HG03103 (cell line): ENCODE measurements at regions not wholly inside any gene's neighbourhood (a gene's known extent, or its start where the extent isn't known, plus 50 kb on each side); places are given as distances from the start of the nearest gene placed in this dataset.

ENCODE experiments used
- ATAC-seq: cut with Tn5 transposase; IDR thresholded peaks from one replicate; pipeline ENCODE4 v1.9.1; 2021; ENCODE audit warnings: low read depth; ENCODE audit not compliant: unreplicated experiment

DNA sequence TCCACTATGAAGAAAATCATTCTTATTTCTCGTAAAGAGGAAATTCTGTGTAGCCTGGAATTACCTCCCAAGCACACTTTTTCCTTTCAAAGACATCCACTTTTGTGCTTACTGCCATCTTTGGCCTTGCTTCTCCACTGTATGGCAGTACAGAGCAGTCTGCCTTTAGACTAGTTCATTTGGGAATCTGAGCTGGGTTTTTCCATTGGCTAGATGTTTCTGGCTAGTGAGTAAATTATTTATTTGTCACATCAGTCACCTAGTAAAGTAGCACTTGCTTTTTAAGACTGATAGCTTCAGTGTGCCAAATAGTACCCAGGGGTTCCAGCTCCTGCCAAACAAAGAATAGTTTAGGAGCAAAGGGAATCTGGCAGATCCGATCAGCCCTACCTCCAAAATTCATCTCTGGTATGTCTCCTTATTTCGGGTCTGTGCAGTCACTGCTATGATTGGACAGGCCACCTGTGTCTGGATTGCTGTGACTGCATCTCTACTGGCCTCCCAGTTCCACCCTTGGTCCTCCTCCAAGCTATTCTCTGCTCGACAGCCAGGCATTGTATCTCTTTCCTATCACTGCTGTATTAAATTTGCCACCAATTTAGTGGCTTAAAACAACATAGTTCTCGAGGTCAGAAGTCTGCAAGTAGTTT is 97.6 kb downstream of the NUDT12 start:
- ATAC-seq = no peak

DNA sequence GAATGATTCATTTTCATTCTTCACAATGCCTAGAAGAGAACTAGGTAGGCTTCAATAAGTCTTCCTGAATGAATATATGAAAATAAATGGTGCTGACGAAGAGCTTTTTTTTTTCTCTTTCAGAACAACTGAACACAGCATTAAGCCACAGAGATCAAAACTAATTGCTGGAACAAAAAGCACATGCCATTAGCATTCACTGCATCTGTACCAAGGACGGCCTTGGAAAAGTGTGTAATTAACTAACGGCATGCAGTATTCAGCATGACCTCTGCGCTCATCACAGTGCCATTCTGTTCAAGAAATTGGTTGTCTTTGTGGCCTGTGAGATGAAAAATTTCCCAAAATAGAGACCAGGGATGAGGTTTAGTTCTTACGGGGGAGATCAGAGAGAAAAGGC is 99.3 kb downstream of the NUDT12 start:
- ATAC-seq = no peak

DNA sequence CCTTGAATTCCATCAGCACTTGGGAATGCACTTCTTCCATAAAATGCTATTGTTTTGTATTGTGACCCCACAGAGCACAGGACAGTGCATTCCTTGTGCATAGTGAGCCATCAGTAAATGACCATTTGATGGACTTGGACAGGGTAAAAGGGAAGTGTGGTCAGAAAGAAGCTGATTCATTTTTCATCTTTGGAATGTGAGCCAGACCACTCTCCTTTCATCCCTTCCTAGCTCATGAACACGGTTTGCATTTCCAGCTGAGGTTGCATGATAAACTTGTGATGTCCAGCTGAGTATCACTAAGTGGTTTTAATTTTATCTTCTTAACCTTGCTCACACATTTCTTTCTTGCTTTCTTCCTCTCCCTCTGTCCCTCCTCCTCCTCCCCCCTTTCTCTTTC is 101.3 kb downstream of the NUDT12 start:
- no peak for ATAC-seq

DNA sequence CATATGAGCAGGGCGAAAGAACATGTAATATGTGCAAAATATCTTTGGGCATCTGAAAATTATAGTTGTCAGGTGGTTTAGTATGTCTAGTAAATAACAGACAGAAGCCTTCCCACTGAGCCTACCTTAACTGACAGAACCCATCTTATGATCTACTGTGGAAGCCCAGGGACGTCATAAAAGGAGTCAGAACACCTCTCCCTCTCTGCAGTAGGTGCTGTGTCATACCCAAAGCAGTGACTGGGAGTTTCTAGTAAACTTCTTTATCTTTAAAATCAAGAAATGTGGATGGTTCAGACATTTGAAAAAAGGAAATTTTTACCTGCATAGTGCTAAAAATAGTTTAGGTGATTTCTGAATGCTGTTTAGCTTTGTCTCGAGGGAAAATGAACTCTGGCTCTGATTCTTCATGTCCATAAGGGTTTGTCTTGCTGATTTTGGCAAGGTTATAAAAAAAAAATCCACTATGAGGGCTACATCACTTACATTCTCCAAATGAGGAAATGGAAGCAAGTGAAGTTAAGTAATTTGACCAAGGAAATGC is 104.0 kb downstream of the NUDT12 start:
- ATAC-seq = no peak

DNA sequence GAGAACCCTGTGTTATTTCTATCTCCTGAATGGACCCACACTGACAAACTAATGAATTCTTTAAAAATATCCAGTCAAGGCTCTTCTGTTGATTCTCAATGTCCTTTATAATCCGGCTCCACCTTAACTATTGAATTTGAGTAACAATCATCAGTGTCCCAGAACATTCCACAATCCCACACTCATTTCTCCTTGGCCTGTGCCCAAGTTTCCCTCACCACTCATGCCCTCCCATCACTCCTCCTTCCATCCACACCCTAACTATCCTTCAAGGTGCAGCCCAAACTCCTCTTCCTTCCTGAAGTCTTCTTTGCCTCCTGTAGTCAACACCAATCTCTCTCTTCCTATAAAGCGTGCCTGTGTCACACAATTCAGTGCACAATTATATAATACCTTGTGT is 106.1 kb downstream of the NUDT12 start:
- ATAC-seq = no peak

DNA sequence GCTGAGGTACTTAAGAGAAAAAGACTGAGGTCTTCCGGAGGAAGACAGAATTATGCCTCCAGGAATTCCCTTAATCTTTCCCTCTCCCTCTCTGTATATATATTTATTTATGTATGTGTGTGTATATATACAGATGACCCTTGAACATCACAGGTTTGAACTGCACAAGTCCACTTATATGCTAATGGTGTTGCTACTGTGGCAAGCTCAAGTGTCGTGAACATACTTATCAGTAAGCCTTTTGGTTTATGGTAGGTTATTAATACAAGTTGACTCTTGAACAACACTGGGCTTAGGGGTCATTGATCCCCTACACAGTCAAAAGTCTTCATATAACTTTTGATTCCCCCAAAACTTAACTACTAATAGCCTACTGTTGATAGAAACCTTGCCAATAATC is 106.8 kb downstream of the NUDT12 start:
- ATAC-seq = no peak

DNA sequence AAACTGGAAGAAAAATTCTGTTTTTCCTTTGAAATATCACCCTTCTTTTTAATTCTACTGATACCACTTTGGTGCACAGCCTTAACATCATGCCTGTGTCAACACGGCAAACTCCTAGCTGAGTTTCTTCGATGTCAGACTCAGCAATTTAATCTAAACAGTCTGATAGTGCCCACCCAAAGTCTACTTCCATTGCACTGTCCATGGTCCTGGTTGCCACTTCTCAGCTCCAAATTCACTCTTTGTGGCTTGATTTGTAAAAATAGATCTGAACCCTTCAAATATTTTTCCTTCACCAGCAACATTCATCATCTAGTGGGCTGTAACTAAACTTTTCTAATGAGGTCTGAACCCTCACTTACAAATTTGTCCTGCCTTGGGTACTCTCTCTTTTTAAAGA is 107.8 kb downstream of the NUDT12 start:
- ATAC-seq = no peak

DNA sequence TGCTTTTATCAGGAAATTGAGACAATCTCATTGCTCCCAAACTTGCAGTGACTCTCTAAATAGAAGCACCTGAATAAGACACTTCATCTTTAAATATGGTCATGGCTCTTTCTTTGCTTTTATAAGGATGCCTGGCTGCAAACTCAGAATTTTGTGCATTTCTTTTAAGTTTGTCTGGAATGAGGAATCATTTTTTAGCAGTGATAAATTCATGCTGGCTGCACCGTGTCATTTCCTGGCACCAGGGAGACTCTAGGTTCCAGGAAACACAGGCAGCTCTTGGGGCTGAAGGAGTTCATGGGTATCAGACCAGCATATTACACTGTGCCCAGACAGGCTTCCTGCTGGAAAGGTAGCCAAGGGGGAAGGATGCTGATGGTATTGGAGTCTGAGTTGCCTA is 109.9 kb downstream of the NUDT12 start:
- no peak for ATAC-seq

DNA sequence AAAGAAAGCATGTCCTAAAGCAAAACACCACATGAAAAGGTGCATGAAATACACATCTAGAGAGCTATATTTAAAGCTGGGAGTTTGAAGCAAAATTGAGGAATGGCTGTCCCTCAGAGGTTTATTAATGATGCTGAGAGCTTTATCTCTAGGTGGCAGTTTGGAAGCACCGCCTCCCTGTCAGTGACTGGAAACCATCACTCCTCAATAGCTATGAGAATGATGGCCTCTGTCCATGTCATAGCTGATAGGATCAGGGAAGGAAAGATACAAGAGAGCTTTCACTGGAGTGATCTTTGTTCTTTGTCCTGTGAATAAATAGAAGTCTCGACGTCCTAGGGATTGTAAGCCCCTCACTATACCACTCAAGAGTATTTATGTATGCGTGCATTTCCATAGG is 110.5 kb downstream of the NUDT12 start:
- ATAC-seq = no peak

DNA sequence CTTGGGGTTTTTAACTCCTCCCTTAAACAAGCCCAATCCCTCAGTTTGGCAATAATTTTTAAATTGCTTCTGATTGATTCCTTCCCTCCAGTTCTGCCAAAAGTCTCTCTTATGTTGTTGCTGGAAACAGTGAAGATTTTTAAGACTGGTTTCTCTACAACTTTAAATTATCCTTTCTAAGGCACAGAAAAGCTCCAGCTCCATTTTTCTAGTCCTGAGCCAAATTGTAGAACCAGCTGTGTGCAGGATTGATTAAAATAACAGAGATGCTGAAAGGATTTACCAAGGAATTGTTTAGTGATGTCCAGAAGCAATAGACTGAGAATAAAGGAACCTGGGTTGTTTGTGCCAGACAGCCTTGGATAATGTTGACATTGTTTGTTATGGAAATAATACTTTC is 111.3 kb downstream of the NUDT12 start:
- ATAC-seq = no peak

DNA sequence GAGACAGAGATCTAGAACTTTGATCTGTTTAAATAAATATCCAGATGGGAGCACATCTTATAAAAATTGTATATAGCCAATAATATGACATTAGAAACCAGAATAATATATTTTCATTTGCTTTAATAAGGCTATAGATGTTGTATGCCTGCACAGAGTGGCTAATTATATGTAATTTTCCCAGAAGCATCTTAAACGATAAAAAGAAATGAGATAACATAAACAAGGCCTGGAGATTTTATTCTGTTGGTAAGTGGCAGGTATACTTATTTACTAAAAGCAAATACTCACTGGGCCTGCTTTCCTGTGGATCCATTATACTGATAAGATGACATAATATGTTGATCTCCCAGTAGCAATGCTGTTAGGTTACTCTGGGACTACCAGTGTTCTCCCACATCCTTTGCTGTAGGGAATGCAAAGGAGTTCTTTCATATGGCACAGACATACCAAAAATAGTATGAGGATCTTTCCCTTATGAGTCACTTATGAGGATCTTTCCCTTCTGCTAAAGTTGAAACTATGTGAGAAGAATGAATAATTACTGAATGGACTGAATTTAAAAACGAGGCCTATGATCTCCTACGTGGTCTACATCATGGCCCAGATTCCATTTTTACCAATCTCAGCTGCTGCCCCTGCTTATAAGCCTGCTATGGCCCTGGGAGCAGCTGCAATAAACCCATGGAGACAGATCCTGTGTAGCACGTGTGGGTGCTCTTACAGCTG is 112.1 kb downstream of the NUDT12 start:
- ATAC-seq = no peak

DNA sequence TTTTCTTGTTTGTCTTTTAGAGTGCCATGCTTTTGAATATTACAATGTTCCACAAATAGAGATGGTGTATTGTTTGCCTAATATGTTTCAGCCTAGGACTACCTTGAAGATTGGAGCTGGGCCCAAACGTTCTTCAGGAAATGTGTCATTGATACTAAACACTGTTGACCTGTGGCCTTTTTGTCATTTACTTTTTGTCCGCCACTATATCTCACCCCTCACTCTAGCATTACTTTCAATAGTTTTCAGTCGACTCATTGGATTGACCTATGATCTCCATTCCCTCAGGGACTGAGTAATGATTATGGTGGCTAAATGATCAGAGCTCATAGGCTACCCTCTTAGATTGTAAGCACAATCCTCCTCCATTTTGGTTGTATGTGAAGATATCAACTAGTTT is 115.8 kb downstream of the NUDT12 start:
- no peak for ATAC-seq

DNA sequence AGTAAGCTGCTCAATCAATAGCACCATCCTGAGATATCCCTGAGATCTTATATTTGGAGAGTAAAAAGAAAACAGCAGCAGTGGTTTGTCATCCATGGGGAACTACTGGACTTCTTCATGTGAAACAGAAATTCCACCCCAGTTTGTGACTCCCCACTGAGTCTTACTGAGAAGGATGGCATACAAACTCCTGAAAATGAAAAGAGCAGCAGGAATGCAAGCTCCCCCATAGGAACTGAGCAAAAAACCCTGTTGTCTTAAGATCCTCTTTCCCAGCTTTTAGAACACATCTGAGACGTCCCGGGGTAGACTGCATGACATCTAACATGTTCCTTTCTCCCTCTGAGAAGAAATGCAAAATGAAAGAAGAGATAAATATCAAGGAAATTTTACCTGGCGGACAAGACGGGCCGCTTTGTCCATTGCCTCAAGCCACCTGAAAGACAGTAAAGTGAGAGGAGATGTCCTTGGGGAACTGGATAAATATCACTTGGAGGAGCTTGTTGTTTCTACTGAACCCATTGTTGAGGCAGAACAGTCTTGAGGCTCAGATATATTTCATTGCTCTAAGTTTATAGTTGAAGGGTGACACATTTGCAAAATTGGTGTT is 117.1 kb downstream of the NUDT12 start:
- no peak for ATAC-seq

DNA sequence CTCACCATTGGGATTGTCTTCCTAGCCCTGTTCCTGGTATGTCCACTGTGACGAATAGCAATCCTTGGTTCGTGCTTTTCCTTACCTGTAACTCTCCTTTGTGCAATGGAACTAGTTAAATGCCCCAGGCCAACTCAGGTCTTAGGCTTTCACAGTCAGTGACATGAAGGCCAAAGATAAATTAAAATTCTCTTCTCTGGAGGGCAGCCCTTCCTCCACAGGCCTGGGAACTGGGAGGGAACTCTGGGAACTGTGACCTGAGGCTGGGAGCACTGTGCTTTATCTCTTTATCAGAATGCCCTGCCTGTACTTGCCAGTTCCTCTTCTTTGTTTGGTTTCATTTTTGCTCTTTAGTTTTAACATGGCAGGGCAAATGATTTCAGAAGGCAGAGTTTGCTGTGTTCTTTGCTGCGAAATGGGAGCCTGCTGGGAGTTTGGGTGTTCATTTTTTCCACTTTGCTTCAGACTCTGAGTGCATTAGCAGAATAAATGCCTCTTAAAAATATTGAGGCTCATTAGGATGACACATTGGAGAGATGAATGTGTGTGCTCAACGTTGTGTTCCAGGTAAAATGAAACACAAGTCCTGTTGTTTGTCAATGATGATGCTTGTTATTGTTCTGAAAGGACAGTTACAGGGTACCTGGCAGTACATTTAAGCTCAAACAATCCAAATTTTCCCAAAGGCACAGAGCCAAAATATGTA is 118.1 kb downstream of the NUDT12 start:
- ATAC-seq = peak; percentile 58

DNA sequence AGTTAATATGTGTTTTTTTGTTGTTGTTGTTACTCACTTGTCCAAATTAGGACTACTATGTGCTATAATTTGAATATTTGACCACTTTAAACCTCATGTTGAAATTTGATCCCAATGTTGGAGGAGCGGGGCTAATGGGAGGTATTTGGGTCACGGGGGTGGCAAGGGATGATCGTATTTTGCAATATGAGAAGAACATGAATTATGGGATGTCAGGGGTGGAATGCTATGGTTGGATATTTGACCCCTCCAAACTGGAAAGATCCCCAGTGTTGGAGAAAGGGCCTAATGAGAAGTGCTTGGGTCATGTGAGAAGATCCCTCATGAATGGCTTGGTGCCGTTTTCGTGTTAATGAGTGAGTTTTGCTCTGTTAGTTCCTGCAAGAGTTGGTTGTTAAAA is 119.8 kb downstream of the NUDT12 start:
- no peak for ATAC-seq

DNA sequence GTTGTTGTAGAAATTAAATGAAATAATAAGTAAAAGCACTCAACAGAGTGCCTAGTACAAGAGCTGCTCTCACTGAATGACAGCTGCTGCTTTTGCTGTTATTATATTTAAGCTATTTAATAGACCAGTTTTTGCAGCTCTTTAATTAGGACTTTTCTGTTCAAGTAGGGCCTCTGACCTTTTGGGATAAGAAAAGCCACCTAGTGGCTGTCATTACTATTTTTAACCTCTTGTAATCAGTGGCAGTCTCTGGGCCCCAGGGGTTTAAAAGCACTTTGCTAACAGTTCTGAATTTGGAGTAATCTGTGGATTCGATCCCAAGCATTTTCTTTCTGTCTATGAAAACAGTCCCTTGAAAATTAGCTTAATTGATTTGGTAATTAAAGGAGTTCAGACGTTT is 121.1 kb downstream of the NUDT12 start:
- no peak for ATAC-seq

DNA sequence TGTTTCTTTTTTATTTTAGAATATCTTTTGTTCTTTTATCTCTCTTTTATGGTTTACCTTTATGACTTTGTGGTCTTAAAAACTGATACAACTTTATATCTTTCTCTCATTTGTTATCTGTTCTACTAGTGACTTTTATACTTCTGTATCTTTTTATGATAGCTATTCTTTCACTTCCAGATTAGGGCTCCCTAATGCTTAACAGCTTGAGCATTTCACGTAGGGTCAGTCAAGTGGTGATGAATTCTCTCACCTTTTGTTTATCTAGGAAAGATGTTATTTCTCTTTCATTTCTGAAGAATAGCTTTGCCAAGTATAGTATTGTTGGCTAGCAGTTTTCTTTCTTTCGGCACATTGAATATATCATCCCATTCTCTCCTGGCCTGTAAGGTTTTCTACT is 123.6 kb downstream of the NUDT12 start:
- no peak for ATAC-seq

DNA sequence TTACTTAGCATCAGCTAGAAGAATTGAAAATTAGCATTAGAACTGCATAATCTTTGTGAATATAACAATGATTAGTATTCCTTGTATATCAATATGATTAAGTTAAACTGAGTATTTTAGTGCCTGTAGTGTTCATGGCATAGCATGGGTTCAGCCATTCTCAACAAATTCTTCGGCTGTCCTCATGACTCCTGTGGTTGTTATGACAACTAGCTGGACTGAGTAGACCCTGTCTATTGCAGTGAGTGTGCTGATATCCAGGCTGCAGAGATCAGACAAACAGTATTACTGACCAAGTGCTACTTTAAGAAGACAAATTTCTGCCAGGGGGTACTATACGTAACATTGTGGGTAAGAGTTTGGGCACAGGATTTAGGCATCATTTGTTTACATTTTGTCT is 125.9 kb downstream of the NUDT12 start:
- no peak for ATAC-seq

DNA sequence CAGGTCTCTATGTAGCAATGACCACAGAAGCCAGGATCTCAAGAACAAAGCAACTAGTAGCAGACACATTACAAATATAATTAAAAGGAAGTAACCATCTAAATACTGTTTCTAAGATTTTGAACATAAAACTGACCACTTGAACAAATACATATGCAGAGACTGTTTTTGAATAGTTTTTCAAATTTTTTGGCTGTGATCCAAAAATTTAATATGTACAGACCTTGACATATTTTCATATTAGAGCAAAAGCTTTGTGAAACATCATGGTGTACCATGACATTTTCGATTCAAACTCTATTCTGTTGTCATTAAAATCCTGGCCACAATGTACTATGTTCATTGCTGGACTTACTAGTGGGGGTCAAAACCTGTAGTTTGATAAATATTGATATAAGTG is 126.5 kb downstream of the NUDT12 start:
- ATAC-seq = no peak

DNA sequence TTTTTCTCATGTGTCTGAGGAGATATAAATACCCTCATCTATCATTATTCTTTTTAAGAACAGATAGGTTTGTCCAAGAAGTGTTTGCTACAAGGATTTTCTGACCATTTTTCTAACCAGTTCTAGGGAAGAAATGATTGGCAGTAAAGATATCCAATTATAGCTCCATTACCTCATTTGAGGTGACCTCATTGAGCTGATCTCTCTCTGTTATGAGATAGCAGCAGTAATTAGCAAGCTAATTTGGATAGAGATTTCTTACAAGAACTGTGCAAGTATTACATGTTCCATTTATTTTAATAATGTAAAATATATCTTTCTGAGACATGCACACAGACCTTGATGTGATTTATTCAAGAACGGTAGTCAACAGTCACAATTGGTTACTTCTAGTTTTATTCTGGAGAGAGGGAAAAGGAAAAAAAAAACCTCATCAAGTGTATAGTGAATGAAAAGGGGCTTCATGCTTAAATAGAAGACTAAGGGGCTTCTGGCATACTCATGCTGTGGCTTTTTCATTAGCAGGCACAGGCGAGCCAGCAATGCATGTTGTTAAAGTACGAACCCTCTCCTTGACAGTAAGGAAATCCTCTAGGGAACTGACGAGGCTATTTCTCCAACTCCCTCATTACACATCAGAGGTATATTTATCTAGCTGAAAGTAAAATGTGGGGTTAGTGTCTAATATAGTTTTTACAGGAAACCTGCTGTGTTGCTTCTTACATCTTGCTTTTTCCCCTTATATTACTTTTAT is 127.3 kb downstream of the NUDT12 start:
- ATAC-seq = no peak

DNA sequence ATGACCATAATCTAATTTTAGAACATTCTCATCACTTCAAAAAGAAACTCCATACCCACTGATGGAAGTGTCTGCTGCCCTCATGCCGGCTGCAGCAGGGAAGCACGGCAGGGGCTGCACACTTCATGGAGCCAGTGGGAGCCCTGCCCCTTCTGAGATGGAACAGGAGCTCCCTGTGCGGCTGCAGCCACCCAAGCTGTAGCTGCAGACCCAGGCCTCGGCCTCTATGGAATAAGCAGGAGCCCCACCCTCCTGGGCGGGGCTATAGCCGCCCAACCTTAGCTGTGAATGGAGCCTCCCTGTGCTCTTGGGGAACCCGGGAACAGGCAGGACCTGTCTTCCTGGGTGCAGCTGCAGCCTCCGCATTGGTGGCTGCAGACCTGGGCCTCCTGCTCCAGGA is 128.5 kb downstream of the NUDT12 start:
- ATAC-seq = no peak
